ENCODE measurements at regions not wholly inside any gene's neighbourhood (a gene's known extent, or its start where the extent isn't known, plus 50 kb on each side); places are given as distances from the start of the nearest gene placed in this dataset.

- TF ChIP-seq CTCF (IDR thresholded peaks at IDR 0.05) (no peak), POLR2A (IDR thresholded peaks at IDR 0.05) (no peak)
These were observed 310.3 kb downstream of the NXPE2 start for GRCh38 chr11:114988644-114989043.
